ENCODE measurements at regions not wholly inside any gene's neighbourhood (a gene's known extent, or its start where the extent isn't known, plus 50 kb on each side); places are given as distances from the start of the nearest gene placed in this dataset.
A peak's percentile ranks its signal among the peaks of the same experiment; 100 is the strongest.
"Not testable (repeated sequence)": the region's sequence is repeated elsewhere in the genome, so short reads cannot be mapped to it uniquely, and the experiment has no call there.

DNA sequence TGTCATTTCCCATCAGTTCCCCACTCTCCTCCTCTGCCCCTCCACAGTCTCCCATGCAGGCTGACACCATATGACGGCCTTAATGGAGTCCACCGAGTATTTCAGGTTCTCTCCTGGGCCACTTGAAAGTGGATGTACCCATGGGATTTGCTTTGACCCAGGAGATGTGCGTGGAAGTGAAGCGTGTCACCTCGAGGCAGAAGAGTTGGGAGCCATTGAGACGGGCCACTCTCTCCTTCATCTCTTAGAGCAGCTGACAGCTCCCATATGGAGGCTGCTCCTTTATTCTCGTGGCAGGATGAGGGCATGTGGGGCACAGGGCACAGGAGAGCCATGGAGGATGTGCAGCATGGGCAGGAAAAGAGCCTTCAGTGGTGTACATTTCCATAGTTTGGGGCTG lies 144.7 kb upstream of the CRYM start:
- not testable (repeated sequence) for DNase-seq (ENCODE audit: low read depth)

DNA sequence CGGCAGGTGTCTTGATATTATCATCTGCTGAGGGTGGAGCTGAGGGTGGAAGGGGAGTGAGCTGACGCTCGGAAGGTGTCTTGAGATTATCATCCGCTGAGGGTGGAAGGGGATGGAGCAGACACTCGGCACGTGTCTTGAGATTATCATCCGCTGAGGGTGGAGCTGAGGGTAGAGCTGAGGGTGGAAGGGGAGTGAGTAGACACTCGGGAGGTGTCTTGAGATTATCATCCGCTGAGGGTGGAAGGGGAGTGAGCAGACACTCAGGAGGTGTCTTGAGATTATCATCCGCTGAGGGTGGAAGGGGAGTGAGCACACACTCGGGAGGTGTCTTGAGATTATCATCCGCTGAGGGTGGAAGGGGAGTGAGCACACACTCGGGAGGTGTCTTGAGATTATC lies 126.6 kb upstream of the CRYM start:
- not testable (repeated sequence) for DNase-seq (ENCODE audit: low read depth)

DNA sequence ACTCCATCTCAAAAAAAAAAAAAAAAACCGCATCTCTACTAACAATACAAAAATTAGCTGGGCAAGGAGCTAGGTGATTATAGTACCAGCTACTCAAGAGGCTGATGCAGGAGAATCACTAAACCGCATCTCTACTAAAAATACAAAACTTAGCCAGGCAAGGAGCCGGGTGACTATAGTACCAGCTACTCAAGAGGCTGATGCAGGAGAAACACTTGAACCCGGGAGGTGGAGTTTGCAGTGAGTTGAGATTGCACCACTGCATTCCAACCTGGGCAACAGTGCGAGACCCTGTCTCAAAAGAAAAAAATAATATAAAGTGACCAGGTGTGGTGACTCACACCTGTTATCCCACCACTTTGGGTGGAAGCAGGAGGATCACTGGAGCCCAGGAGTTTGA lies 119.8 kb upstream of the CRYM start:
- not testable (repeated sequence) for DNase-seq (ENCODE audit: low read depth)

DNA sequence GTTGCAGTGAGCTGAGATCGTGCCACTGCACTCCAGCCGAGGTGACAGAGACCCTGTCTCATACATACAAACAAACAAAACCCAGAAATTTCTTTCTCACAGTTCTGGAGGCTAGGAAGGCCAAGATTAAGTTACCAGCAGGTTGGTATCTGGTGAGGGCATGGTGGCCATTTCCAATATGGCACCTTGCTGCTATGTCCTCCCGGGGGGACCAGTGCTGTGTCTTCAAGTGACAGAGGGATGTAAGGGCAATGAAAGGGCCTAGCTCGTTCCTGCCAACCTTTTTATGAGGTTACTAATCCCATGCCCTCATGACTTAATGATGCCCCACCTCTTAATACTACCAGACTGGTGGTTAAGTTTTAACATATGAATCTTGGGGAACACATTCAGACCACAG lies 118.5 kb upstream of the CRYM start:
- DNase-seq (ENCODE audit: low read depth), result not testable (repeated sequence)

DNA sequence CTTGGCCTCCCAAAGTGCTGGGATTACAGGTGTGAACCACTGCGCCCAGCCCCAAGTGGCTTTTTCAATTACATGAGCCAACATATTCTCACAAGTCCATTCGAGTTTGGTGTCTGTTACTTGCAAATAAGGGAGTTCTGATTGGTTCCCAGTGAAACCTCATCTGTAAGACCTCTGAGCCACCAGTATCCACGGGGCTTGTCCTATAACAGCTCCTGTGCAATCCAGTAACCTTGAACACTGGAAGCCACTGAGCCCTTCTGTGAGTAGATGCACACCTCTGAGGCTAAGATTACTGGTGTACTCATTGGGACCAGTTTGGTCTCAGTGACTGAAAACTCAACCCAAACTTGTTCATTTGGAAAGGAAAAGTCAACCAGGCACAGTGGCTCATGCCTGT lies 112.5 kb upstream of the CRYM start:
- not testable (repeated sequence) for DNase-seq (ENCODE audit: low read depth)

DNA sequence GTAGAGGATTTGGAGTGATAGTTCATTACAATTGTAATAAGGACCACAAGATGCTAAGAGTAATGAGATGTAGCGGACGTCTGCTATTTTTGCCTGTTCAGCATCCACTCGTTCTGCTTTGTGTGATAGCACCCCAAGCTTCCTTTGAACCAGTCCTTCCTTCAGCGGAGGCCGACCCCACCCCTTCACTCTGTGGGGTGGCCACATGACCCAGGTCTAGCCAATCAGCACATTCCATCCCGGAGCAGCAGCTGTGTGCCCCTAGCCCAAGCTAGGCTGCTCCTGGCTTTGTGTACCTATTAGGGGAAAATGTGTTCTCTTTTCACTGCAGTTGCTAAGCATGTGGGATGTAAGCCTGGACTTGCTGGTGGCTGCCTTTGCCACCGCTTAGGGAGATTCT lies 111.8 kb upstream of the CRYM start:
- not testable (repeated sequence) for DNase-seq (ENCODE audit: low read depth)

DNA sequence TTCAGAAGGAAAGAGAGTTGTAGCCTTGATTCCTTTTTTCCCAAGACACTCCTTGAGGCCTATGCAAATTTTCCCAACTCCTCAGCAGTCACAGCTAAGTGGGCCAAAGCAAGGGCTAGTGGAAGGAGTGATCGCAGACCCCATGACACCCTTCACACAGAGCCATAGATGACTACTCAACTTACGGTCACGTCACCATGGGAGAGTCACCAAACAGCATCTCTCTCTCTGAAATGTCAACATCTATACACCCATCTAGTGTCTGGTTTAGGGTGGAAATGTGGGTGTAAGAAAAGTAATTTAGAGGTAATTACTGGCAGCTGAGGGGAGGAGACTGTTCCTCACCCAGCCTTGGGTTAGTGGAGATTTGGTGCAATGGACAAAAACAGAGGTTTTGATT lies 109.7 kb upstream of the CRYM start:
- not testable (repeated sequence) for DNase-seq (ENCODE audit: low read depth)

DNA sequence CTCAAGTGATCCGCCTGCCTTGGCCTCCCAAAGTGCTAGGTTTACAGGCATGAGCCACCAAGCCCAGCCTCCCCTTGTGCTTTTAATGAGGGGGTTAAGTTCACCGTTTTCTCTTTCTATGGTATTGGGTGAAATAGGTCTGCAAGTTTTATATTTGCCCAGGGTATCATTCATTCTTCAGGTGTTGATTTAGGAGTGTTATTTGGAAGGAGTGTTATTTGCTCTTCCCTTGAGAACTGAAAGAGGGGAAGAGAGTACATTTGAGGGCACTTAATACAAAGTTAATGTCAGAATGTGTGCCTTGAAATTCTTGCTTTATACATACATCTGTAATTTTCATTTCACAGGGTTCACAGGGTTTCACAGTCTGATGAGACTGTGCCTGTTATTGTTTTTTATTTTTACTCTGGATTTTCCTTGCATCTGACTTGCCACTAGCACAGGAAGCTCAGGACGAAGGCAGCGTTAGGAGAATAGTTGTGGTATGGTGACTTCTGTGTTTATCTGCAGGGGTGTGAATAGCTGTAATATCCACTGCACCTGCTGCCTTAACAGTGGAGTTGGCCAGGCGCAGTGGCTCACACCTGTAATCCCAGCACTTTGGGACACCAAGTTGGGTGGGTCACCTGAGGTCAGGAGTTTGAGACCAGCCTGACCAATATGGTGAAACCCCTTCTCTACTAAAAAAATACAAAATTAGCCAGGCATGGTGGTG lies 108.3 kb upstream of the CRYM start:
- DNase-seq (ENCODE audit: low read depth), result not testable (repeated sequence)

DNA sequence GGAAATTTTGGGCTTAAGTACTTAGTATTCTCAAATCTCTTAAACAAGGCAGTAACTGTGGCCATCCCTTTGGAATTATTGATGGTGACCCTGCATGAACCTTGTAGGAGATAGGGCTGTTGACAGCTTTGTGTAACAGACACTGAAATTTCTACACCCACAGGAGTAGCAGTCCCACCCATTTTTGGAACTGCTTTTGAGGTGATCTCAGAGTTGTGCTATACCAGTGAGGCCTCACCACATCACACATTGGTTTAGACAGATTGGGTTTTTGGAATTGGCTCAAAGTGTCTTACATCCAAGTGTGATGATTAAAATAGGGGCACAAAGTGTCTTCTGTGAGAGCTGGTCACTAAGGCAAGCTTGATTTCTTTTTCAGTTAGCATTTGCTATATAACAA lies 105.6 kb upstream of the CRYM start:
- not testable (repeated sequence) for DNase-seq (ENCODE audit: low read depth)

DNA sequence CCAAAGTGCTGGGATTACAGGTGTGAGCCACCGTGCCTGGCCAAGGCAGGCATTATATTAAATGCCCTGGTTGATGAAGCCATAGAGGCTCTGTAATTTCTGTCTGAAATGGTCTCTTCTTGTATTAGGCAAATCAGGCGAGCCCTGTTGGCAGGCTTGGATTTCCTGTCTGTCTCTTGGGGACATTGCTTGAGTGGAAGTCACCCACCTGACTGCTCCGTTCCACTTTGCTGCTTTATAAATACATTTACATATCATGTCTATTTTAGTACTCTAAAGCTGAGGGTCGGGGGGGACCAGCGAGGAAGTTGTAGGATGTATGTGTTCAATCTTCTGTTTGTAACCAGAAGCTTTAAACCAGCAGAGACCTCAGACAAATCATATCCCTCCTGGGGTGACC lies 101.6 kb upstream of the CRYM start:
- DNase-seq (ENCODE audit: low read depth), result not testable (repeated sequence)

DNA sequence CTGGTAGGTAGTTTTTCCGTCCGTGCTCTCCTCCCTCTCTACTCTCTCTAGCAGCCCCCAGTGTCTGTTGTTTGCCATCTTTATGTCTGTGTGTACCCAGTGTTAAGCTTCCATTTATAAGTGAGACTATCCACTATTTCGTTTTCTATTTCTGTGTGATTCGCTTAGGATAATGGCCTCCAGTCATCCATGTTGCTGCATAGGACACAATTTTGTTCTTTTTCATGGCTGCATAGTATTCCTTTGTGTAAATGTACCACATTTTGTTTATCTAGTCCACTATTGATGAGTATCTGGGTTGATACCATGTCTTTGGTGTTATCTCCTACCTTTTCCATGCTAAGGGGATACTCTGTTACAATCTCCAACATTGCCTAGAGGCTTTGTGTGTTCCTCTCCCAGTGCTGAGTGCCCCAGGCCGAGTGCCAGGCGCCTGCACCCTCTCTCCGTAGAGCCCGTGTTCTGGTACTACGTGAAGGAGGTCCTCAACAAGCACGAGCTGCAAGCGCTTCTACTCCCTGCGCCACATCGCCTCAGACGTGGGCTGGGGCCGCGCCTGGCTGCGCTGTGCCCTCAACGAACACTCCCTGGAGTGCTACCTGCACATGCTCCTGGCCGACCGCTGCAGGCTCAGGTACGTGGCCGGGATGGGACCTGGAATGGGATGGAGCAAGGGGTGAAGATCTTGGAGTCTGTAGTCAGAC lies 98.3 kb upstream of the CRYM start:
- not testable (repeated sequence) for DNase-seq (ENCODE audit: low read depth)

DNA sequence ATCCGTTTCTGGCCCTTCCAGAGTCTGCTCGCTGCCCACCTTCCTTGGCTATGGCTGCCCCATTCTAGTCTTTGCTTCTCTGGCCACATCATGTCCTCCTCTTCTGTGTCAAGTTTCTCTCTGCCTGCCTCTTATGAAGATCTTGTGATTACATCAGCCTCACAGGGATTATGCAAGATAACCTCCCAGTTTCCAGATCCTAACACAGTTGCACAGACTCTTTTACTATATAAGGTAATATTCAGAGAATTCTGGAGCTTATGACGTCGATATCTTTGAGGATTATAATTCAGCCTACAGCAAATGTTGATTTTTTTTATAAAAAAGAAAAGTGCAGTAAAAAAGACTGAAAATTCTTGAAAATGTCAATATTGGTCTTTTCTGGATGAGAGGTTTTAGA lies 97.2 kb upstream of the CRYM start:
- DNase-seq (ENCODE audit: low read depth), result peak; percentile 9

DNA sequence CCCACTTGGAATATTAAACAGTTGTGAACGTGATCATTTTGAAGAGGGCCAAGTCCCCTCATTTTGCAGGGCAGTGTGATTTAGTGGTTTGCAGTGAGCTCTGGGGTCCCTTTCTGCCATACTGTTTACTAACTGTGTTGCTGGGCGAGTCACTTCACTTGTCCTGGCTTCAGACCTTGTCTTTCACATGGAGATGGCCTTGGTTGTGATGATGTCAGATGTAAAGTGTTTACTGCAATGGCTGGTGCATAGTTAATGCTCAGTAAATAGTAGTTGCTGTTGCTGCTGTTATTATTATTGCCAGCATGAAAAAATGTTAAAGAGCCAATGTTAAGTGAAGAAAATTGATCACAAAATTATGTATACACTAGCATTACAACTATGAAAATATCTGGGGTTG lies 95.4 kb upstream of the CRYM start:
- DNase-seq (ENCODE audit: low read depth), result not testable (repeated sequence)

DNA sequence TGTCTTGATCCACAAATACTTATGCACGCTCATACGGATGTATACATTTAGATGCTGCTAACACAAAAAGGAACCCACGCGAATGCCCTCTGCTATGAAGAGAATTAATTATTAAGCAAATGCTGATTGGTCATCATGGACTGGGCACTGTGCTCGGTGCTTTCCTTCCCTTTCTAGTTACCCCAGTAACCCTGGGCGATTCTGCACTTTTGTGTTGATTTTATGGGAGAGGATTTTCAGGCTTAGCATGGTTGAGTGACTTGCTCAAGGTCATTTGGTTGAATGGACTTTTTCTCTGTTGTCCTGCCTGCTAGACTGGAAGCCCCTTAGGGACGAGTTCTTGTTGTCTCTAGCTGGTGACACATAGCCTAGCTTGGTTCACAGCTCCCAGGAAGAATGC lies 94.8 kb upstream of the CRYM start:
- not testable (repeated sequence) for DNase-seq (ENCODE audit: low read depth)

DNA sequence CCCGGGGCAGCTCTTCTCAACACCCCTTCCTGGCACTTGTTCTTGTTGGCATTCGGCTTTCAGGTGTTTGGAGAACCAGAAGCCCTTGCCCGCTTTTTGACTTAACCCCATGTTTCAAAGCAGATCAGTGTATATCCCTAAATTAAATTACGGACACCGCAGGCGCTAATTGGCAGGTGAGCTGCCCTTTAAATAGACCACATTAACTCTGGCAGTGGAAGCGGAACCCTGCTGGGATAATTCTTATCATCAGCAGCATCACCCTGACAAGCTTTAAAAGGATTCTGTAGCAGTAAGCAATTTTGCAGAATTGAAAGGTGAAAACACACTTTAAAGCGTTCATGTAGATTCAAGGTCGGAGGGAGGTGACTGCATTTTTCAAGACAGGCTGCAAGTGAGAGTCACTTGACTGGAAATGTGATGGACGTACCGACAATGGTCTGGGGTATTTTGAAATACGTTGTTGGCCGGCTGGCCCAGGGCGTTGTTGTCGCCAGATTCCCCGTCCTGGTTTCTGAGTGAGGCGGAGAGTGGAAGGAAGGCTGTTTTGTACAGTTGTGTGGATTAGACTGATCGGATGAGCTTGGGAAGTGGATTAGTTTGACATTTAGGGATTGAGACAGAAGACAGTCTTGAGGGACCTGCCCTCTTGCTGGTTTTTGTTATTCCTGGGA lies 94.2 kb upstream of the CRYM start:
- not testable (repeated sequence) for DNase-seq (ENCODE audit: low read depth)

DNA sequence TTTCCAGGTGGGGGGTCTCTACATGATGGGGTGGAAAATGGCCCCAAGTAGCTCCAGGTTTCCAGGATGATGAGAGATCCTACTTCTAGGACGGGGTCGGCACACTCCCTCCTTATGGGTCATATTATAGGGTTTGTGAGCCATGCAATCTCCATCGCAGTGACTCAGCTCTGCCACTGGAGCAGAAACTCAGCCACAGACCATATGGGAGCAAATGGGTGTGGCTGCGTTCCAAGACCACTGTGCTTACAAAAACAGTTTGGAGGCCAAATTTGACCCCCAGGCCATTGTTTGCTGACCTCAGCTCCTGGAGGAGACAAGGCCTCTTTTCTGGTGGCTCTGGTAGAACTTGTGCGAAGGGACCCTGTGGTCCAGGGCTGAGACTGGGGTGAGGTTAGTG lies 92.7 kb upstream of the CRYM start:
- peak; percentile 95 for DNase-seq (ENCODE audit: low read depth)

DNA sequence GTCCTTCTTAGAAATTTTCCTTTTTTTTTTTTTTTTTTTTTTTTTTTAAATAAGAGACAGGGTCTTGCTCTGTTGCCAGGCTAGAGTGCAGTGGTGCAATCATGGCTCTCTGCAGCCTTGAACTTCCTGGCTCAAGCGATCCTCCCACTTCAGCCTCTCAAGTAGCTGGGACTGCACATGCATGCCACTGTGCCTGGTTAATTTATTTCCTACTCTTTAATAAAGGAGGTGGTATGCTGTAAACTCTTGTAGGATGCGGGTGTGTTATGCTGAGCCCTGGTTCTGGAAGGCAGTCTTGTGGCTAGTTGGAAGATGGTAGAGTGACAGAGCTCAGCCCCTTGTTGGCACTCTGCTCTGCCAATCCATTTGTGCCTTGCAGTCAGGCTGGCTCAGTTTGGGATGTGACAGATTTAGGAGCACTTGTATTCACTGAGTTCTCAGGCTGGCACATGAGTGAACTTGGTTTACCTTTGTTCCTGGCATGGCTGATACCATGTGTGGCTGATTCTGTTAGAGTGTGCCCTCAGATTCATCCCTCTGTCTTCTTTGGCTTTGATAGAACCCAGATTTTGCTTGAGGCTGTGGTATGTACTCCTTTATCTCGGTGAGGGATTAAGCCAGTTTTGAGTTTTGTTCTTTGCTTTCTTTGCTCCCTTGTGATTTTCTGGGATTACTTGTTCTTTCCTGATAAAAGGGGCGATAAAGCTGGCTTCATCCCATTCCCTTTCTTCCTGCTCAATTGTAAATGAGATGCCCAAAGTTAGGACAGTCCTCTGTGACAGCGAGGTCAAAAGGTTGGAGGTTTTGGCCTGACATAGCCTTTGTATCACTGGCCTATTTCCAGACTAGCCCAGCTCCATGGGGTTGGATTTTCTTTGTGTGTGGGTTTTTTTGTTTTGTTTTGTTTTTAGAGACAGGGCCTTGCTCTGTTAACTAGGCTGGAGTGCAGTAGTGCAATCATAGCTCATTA lies 91.2 kb upstream of the CRYM start:
- DNase-seq (ENCODE audit: low read depth), result not testable (repeated sequence)

DNA sequence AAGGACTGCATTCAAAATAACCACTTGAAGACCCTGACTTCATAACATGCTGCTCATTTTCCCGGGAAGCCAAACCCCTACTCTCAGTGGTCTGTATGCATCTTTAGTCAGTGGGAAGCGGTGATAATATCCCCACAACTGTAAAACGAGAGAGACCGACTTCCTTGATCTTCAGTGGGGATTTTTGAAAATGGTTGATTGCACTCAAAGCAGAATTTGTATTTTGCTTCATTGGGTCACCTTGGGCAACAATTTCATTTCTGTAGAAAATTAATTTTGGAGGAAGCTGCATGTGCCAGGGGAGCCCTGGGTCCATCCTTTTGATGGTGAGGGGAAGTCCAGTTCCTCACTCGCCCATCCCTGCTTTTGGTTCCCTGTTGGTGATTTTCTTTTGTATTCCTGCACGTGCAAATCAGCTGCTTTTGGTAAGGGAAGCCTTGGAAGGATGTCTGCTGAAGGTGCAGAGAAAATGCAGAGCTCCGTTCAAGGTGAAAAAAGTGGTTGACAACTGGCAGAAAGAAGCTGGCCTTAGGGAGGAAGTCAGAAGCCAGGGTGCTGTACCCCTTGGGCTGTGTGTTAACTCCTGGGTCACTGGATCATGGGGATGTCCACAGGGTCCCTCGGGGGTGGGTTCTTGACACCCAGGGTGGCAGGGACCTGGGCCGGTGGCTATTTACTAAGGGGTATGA lies 89.8 kb upstream of the CRYM start:
- DNase-seq (ENCODE audit: low read depth), result not testable (repeated sequence)

DNA sequence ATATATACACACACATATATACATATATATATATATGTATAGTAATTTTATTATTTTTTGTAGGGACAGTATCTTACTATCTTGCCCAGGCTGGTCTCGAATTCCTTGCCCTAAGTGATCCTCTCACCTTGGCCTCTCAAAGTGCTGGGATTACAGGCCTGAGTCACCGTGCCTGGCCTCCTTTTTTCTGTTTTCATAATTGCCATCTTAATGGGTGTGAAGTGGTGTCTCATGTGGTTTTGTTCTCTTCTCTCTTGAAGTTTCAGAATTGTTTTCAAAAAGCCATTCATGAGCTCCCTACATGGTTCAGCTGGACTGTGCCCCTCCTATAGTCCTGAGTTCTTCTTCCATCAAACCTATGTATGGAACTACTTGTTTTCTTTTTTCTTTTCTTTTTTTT lies 88.9 kb upstream of the CRYM start:
- peak; percentile 32 for DNase-seq (ENCODE audit: low read depth)

DNA sequence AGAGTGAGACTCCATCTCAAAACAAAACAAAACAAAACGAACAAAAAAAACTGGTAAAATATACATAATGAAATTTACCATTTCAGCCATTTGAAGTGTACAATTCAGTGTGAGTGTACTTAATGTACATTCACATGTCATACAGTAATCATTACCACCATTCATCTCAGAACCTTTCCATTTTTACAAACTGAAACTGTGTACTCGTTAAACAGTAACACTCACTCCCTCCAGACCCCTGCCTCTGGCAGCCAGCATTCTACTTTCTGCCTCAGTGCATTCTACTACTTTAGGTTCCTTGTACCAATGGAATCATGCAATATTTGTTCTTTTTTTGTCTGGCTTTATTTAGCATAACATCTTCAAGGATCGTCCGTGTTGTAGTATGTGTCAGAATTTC lies 87.5 kb upstream of the CRYM start:
- DNase-seq (ENCODE audit: low read depth), result not testable (repeated sequence)

All from RPMI7951 (cell line).